Mesothelial cell of epicardium (in vitro differentiated cells): ENCODE measurements at regions not wholly inside any gene's neighbourhood (a gene's known extent, or its start where the extent isn't known, plus 50 kb on each side); places are given as distances from the start of the nearest gene placed in this dataset.

ENCODE experiments used
- DNase-seq, 2 experiments: peaks; one replicate each; pipeline ENCODE4 v3.0.0; 2021; ENCODE audit warnings: low spot score in 2 of 2; ENCODE audit not compliant: unreplicated experiment in 2 of 2
- H3K27ac Mint-ChIP-seq: 2 replicates; pipeline ENCODE4 v1.8.0; 2021; ENCODE audit warnings: mixed read lengths
- H3K27me3 Mint-ChIP-seq: 2 replicates; pipeline ENCODE4 v1.8.0; 2021; ENCODE audit warnings: low read depth, mixed read lengths
- H3K36me3 Mint-ChIP-seq: 2 replicates; pipeline ENCODE4 v1.8.0; 2021; ENCODE audit warnings: mixed read lengths
- H3K4me1 Mint-ChIP-seq: 2 replicates; pipeline ENCODE4 v1.8.0; 2021; ENCODE audit warnings: mixed read lengths
- H3K4me3 Mint-ChIP-seq: 2 replicates; pipeline ENCODE4 v1.8.0; 2021; ENCODE audit warnings: mild to moderate bottlenecking, moderate library complexity, mixed read lengths
- H3K9me3 Mint-ChIP-seq: 2 replicates; pipeline ENCODE4 v1.8.0; 2021; ENCODE audit warnings: mixed read lengths
- TF ChIP-seq, protein P1 (sequence below): fragments of 200-600 bp; sonication (generic); IDR thresholded peaks from one replicate; pipeline ENCODE4 v1.5.0; 2021; ENCODE audit warnings: antibody characterized with exemption; ENCODE audit not compliant: unreplicated experiment

- no peak for DNase-seq
These were observed 274.2 kb upstream of the ARRDC4 start for GRCh38 chr15:97686324-97686723.

DNA sequence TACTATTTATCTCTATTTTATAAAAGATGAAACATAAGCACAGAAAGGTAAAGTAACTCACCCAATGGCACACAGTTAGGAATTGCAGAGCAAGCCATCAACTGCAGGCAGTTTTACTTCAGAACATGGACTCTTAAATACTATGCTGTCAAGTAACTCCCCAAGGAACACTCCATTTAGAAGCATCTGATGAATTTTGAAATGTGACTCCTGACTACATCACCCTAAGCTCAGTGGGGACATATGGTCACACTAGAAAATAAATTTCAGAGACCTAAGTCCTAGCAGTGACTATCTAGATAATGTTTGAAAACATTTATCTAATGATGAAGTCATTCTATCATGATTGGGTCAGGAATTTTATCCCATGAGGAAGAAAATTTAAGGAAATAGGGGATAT, 272.8 kb upstream of the ARRDC4 start:
- H3K27me3 Mint-ChIP-seq: peaks cover 38% of the 10 kb centered on the region
- no peaks in the 10 kb centered on the region for H3K4me1 Mint-ChIP-seq
- no peaks in the 10 kb centered on the region for H3K36me3 Mint-ChIP-seq
- H3K4me3 Mint-ChIP-seq: no peak overlapping the region
- TF ChIP-seq, protein P1, sequence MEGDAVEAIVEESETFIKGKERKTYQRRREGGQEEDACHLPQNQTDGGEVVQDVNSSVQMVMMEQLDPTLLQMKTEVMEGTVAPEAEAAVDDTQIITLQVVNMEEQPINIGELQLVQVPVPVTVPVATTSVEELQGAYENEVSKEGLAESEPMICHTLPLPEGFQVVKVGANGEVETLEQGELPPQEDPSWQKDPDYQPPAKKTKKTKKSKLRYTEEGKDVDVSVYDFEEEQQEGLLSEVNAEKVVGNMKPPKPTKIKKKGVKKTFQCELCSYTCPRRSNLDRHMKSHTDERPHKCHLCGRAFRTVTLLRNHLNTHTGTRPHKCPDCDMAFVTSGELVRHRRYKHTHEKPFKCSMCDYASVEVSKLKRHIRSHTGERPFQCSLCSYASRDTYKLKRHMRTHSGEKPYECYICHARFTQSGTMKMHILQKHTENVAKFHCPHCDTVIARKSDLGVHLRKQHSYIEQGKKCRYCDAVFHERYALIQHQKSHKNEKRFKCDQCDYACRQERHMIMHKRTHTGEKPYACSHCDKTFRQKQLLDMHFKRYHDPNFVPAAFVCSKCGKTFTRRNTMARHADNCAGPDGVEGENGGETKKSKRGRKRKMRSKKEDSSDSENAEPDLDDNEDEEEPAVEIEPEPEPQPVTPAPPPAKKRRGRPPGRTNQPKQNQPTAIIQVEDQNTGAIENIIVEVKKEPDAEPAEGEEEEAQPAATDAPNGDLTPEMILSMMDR: no peak
- no peak overlapping the region for H3K27ac Mint-ChIP-seq
- no peak for DNase-seq
- H3K9me3 Mint-ChIP-seq: no peaks in the 10 kb centered on the region

More at GRCh38 chr15:97686324-97686723, 274.2 kb upstream of the ARRDC4 start:
- Mint-ChIP-seq H3K27me3 (peaks cover 41% of the 10 kb centered on the region), H3K27ac (no peak overlapping the region), H3K4me1 (no peaks in the 10 kb centered on the region), H3K9me3 (no peaks in the 10 kb centered on the region), H3K36me3 (no peaks in the 10 kb centered on the region), H3K4me3 (no peak overlapping the region)
- TF ChIP-seq, protein P1: no peak

DNA sequence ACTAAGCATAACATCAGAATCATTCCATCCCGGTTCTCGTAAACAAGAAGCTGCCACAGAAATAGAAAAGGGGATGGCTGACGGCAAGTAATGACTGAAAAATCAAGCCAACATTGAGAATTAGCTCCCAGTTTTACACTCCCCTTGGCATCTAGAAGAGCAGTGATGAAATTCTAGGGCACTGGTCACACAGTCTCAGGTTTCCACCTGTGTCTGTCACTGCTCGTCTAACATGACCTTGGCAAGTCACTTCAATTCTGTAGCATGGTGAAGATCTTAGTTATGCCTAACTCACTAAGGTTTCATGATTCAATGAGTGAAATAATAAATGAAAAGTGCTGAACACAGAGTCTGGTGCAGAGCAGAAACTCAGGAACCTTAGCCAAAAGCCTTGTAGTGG, 272.3 kb upstream of the ARRDC4 start:
- Mint-ChIP-seq H3K4me1 (no peaks in the 10 kb centered on the region), H3K4me3 (no peak overlapping the region), H3K27ac (no peak overlapping the region), H3K27me3 (peaks cover 33% of the 10 kb centered on the region), H3K9me3 (no peaks in the 10 kb centered on the region), H3K36me3 (no peaks in the 10 kb centered on the region)
- no peak for DNase-seq
- TF ChIP-seq, protein P1: no peak

GRCh38 chr15:97688886-97689285, 271.6 kb upstream of the ARRDC4 start:
- Mint-ChIP-seq H3K36me3 (no peaks in the 10 kb centered on the region), H3K9me3 (no peaks in the 10 kb centered on the region), H3K27me3 (peaks cover 33% of the 10 kb centered on the region), H3K4me1 (no peaks in the 10 kb centered on the region), H3K27ac (no peak overlapping the region), H3K4me3 (no peak overlapping the region)
- TF ChIP-seq, protein P1: no peak
- no peak for DNase-seq

GRCh38 chr15:97691078-97691477, 269.4 kb upstream of the ARRDC4 start:
- H3K4me1 Mint-ChIP-seq: no peaks in the 10 kb centered on the region
- TF ChIP-seq, protein P1: no peak
- H3K9me3 Mint-ChIP-seq: no peaks in the 10 kb centered on the region
- no peak for DNase-seq
- no peaks in the 10 kb centered on the region for H3K36me3 Mint-ChIP-seq
- H3K27ac Mint-ChIP-seq: no peak overlapping the region
- peaks cover 23% of the 10 kb centered on the region for H3K27me3 Mint-ChIP-seq
- H3K4me3 Mint-ChIP-seq: no peak overlapping the region

GRCh38 chr15:97691799-97692198, 268.7 kb upstream of the ARRDC4 start:
- H3K36me3 Mint-ChIP-seq: no peaks in the 10 kb centered on the region
- no peak overlapping the region for H3K27ac Mint-ChIP-seq
- no peak for DNase-seq
- H3K4me1 Mint-ChIP-seq: no peaks in the 10 kb centered on the region
- H3K27me3 Mint-ChIP-seq: peaks cover 20% of the 10 kb centered on the region
- no peak overlapping the region for H3K4me3 Mint-ChIP-seq
- TF ChIP-seq, protein P1: no peak
- H3K9me3 Mint-ChIP-seq: no peaks in the 10 kb centered on the region
